SU-DHL-6 (cell line): ENCODE measurements at regions not wholly inside any gene's neighbourhood (a gene's known extent, or its start where the extent isn't known, plus 50 kb on each side); places are given as distances from the start of the nearest gene placed in this dataset.
"Not testable (repeated sequence)": the region's sequence is repeated elsewhere in the genome, so short reads cannot be mapped to it uniquely, and the experiment has no call there.

Experiments
- H2AFZ ChIP-seq: fragments of 200-600 bp; sonication (generic); 2 replicates; pipeline ENCODE4 v1.6.1; 2014; ENCODE audit warnings: low read depth, mild to moderate bottlenecking, moderate library complexity, mixed read lengths, antibody characterized with exemption, low read length; ENCODE audit not compliant: severe bottlenecking
- H3F3A ChIP-seq: fragments of 200-600 bp; shearing (Covaris generic); 2 replicates; pipeline ENCODE4 v1.6.0; 2016; ENCODE audit warnings: antibody characterized with exemption, mild to moderate bottlenecking; ENCODE audit not compliant: insufficient read depth
- H3K27ac ChIP-seq: fragments of 200-600 bp; sonication (generic); 2 replicates; pipeline ENCODE4 v1.5.1; 2016; ENCODE audit warnings: low read depth, mild to moderate bottlenecking, low read length, moderate library complexity, mixed read lengths
- H3K27me3 ChIP-seq: fragments of 200-600 bp; sonication (generic), shearing (Covaris generic); 2 replicates; pipeline ENCODE4 v1.6.0; 2014; ENCODE audit warnings: mild to moderate bottlenecking, low read length
- H3K36me3 ChIP-seq: fragments of 200-600 bp; sonication (generic); 2 replicates; pipeline ENCODE4 v1.6.1; 2014; ENCODE audit warnings: mild to moderate bottlenecking, low read length, mixed read lengths
- H3K4me2 ChIP-seq: fragments of 300-600, 200-600 bp; shearing (Covaris generic), sonication (generic); 2 replicates; pipeline ENCODE4 v1.6.0; 2014; ENCODE audit warnings: low read length, low read depth, mild to moderate bottlenecking; ENCODE audit not compliant: poor library complexity, severe bottlenecking
- H3K4me3 ChIP-seq: fragments of 200-600 bp; sonication (generic); 2 replicates; pipeline ENCODE4 v1.5.1; 2014; ENCODE audit warnings: antibody characterized with exemption, low read length, mild to moderate bottlenecking, mixed read lengths; ENCODE audit not compliant: insufficient read depth, poor library complexity, severe bottlenecking
- H3K79me2 ChIP-seq: fragments of 200-600 bp; sonication (generic); 2 replicates; pipeline ENCODE4 v1.6.1; 2014; ENCODE audit warnings: mild to moderate bottlenecking, low read length, moderate library complexity; ENCODE audit not compliant: insufficient read depth
- H3K9ac ChIP-seq: fragments of 200-600 bp; sonication (generic); 2 replicates; pipeline ENCODE4 v1.7.0; 2014; ENCODE audit warnings: mild to moderate bottlenecking, low read length
- H3K9me2 ChIP-seq: fragments of 200-600 bp; sonication (generic); replicated peaks from 2 replicates; pipeline ENCODE4 v1.6.1; 2014; ENCODE audit warnings: low read length; ENCODE audit not compliant: insufficient read depth
- H3K9me3 ChIP-seq: fragments of 200-600 bp; sonication (generic); 2 replicates; pipeline ENCODE4 v1.6.1; 2014; ENCODE audit warnings: low read length, mixed read lengths; ENCODE audit not compliant: insufficient read depth
- H4K20me1 ChIP-seq: fragments of 200-600 bp; sonication (generic); 2 replicates; pipeline ENCODE4 v1.6.1; 2014; ENCODE audit warnings: low read depth, mild to moderate bottlenecking, antibody characterized with exemption, low read length, moderate library complexity, mixed read lengths
- CTCF ChIP-seq: fragments of 200-600 bp; sonication (generic); IDR thresholded peaks from one replicate; pipeline ENCODE4 v1.5.1; 2017; ENCODE audit warnings: antibody characterized with exemption, mild to moderate bottlenecking, low read length, moderate library complexity; ENCODE audit not compliant: insufficient read depth, poor library complexity, severe bottlenecking
- EZH2phosphoT487 ChIP-seq: fragments of 200-600 bp; sonication (generic), shearing (Covaris generic); conservative IDR thresholded peaks from 2 replicates; pipeline ENCODE4 v1.6.1; 2018; ENCODE audit warnings: mild to moderate bottlenecking, antibody characterized with exemption, low read length, moderate library complexity, mixed read lengths

GRCh38 chr3:31322460-31322859 lies 210.3 kb upstream of the STT3B start:
- no peaks in the 10 kb centered on the region for H3F3A ChIP-seq
- no peak for TF ChIP-seq CTCF
- TF ChIP-seq EZH2phosphoT487 = no peak
- H3K9ac ChIP-seq = no peak overlapping the region
- no peaks in the 10 kb centered on the region for H3K9me3 ChIP-seq
- no peaks in the 10 kb centered on the region for H3K79me2 ChIP-seq
- H3K27ac ChIP-seq = no peak overlapping the region
- H3K4me3 ChIP-seq = no peak overlapping the region
- H3K36me3 ChIP-seq = no peaks in the 10 kb centered on the region
- H3K27me3 ChIP-seq = no peaks in the 10 kb centered on the region
- H3K4me2 ChIP-seq = no peak overlapping the region
- no peak overlapping the region for H2AFZ ChIP-seq
- H4K20me1 ChIP-seq = no peaks in the 10 kb centered on the region
- H3K9me2 ChIP-seq = no peaks in the 10 kb centered on the region

GRCh38 chr3:31327826-31328357 lies 204.8 kb upstream of the STT3B start:
- not testable (repeated sequence) for H3K4me2 ChIP-seq, H3K9me3 ChIP-seq, H3K27me3 ChIP-seq, H3K27ac ChIP-seq, H2AFZ ChIP-seq, H3F3A ChIP-seq, H3K79me2 ChIP-seq, H3K9ac ChIP-seq, H3K36me3 ChIP-seq, H3K9me2 ChIP-seq, H3K4me3 ChIP-seq, H4K20me1 ChIP-seq

- TF ChIP-seq EZH2phosphoT487 (no peak), CTCF (no peak)
Measured at GRCh38 chr3:31331278-31331677, 201.4 kb upstream of the STT3B start.

GRCh38 chr3:31341130-31341529 lies 191.6 kb upstream of the STT3B start:
- Histone ChIP-seq H3K36me3 (no peaks in the 10 kb centered on the region), H2AFZ (no peak overlapping the region), H3K4me2 (no peak overlapping the region), H3K79me2 (no peaks in the 10 kb centered on the region), H3K9me3 (no peaks in the 10 kb centered on the region), H3K27ac (no peak overlapping the region), H3K27me3 (no peaks in the 10 kb centered on the region), H4K20me1 (no peaks in the 10 kb centered on the region), H3K9me2 (0 out of 2 replicates have a peak, but pooled peaks cover 5% of the 10 kb centered on the region), H3K9ac (no peak overlapping the region), H3F3A (no peaks in the 10 kb centered on the region), H3K4me3 (no peak overlapping the region)
- TF ChIP-seq CTCF (no peak), EZH2phosphoT487 (no peak)

More at GRCh38 chr3:31331278-31331677, 201.4 kb upstream of the STT3B start:
- Histone ChIP-seq H3K27me3 (no peaks in the 10 kb centered on the region), H4K20me1 (no peaks in the 10 kb centered on the region), H3K27ac (no peak overlapping the region), H3K9ac (no peak overlapping the region), H2AFZ (no peak overlapping the region), H3K4me2 (no peak overlapping the region), H3K36me3 (no peaks in the 10 kb centered on the region), H3F3A (no peaks in the 10 kb centered on the region), H3K4me3 (no peak overlapping the region), H3K9me3 (no peaks in the 10 kb centered on the region), H3K9me2 (no peaks in the 10 kb centered on the region), H3K79me2 (no peaks in the 10 kb centered on the region)
